Stimulated activated CD4-positive, alpha-beta T cell treated with anti-CD3 and anti-CD28 coated beads, Interleukin-1b, Interleukin-23, amount 100 ng/mL, for 1 hour (primary cell): ENCODE measurements at regions not wholly inside any gene's neighbourhood (a gene's known extent, or its start where the extent isn't known, plus 50 kb on each side); places are given as distances from the start of the nearest gene placed in this dataset.

Source experiments
- DNase-seq, 2 donors: peaks; one replicate each; pipeline ENCODE4 v3.0.0-alpha.2; 2020; ENCODE audit warnings: low read depth in 2 of 2

DNA sequence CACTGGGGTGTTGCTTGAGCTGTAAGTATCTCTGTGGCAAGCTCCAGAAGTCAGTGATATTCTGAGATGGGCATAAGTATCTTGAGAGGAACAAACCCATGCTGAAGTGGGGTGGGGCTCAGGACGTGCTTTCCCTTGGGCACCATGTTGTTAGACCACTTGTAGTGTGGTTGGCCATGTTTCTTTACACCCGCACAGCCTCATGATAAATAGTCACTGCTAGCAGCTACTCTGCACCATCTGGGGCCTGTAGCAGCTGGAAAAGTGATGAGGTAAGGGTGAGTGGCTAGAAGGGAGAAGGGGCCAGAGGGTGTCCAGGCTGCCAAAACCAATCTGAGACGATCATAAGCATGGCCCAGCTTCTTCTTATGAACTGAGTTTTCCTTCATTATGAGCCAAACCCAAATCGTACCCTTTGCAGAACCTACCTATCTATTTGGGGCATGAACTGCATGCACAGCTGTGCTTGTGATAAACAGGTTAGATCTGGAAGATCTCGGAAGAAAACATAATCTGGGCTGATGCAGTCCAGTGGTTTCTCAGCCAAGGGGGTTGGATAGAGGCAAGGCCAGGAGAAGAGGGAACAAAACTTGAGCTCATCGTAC, 91.9 kb upstream of the IRF2BP2 start:
- DNase-seq = no peak

DNA sequence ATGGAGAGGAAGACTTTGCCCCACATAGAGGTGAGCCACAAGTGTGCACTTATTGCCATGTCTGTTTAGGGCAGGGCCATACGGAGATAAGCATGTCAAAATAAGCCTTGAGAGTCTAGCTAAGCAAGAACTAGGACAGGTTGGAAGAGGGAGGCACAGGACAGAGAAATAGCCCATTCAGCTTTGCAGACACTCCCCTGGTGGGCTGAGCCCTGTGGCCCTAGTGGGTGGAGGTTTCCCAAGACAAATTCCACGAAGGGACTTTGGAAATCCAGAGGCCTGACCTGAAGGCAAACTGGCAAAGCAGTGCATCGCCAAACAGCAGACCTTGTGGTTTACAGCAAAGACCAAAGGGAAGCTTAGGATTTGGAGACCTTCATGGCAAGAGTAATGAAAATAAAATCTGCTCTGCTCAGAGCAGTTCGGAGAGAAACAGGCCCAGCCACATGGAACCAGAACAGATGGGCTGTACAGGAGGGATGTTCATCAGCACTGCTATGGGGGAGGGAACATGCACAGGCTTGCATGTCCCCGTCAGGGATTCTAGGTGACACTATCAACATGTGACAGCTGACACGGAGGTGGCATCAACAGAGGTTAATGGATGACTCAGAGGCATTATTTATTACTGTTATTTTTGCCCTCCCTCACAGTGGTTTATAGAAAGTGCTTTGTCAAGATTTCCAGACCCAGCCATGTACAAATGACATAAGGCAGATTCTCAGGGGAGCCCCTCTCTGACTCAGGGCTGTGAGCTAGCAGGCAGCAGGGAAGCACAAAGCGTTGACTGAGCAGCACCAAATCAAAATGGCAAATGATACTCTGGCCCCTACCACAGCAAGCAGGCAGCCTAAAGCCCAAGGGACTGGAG, 90.1 kb upstream of the IRF2BP2 start:
- no peak for DNase-seq

DNA sequence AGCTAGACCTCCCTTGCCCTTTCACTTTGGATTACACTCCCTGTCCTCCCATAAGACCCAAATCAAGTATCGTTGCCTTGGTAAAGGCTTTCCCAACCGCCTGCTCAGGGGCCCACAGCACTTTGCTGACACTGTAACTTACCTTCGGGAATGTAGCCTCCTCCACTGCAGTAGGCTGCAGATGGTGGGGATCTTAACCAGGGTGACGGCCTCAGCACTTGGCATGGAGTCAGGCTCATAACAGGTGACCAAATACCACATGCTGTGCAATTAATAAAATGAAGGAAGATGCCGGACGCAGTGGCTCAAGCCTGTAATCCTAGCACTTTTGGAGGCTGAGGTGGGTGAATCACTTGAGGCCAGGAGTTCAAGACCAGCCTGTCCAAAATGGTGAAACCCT, 88.7 kb upstream of the IRF2BP2 start:
- no peak for DNase-seq

DNA sequence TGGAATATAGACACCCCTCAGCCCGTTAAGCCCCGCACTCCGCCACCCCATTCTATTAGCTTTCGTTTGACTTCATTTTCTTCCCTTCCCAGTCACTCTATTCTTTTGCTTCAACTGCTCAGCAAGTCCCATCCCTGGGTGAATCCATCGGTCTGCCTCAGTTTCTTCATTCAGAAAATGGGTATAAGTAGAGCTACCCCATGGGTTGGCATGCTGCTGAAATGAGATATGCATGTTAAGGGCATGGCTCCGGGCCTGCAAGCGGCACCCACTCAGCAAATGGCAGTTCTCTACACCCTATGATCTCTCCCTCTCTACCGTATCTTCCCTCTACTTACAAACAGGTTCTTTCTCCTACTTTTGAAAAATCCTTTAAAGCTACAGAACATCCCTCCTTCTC, 87.8 kb upstream of the IRF2BP2 start:
- DNase-seq = no peak

DNA sequence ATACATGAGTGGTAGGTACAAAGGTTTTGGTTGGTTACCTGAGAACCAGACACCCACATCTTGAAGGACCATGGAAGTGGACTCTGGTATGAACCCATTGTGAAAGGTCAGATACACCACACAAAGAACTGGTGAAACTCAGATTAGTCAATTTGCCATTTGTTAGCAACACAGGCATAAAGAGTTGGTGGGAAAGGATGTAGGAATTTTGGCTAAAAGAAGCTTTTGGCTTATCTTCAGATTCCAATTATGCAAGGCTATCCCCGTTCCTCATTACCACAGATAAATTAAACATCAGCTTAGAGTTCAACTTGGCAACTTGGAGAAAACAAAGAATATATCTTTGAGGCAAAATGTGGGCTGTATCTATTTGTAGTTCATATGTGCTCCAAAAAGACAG, 87.0 kb upstream of the IRF2BP2 start:
- no peak for DNase-seq

DNA sequence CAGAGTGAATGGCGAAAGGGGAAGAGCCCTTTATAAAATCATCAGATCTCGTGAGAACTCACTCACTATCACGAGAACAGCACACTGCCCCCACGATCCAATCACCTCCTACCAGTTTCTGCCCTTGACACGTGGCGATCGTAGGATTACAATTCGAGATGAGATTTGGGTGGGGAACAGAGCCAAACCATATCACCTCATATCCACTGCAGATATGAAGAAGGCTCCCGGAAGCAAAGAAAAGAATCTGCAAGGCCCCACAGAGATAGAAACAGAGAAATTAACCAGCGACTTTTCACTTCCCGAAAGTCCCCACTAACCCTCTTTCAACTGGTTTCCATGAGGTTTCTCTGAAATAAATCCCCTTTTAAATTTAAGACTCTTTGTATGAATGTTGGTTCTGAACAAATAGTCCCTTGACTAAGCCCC, 86.2 kb upstream of the IRF2BP2 start:
- no peak for DNase-seq

DNA sequence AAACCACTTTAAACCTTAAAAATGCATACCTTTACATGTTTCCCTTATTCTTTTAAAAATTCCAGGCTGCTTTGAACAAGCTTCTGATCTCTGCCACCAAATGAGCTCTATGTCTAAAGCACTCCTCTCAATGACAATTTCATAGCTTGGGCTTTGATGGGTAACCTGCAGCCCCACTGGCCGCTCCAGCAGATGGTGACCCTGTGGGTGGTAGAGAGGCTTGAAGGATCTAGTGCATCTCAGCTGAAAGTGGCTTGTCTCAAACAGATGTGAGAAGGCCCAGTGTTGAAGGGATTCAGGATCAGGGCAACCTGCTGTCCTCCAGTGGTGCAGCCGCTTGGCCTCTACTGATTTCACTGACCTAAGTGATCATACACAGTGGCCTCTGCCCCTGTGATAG, 84.7 kb upstream of the IRF2BP2 start:
- DNase-seq = no peak

DNA sequence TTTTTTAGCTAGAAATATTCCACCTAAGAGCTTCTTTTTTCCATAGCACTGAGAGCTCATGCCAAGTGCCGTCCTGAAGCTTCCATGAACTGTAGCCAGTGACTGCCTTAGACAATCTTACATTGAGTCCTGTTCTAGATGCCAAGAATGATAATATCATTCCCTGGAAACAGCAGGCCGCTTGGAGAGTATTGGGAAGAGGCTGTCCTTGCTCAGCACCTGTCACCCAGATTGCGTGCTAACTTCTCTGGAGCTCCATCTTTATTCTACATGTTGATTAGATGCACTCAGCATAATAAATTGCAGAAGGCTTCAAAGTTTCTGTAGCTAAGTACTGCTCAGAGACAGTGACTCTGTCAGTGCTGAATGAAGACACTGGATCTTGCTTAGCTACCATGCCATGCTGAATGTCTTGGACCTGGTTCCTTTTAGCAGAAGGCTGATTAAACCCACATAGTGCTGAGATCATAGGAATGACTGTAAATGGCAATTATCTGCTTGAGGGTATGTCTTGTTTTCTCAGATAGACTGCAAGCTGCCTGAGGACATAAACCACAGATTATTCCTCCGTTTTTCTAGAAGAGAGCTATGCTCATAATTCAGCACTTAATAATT, 83.1 kb upstream of the IRF2BP2 start:
- no peak for DNase-seq

DNA sequence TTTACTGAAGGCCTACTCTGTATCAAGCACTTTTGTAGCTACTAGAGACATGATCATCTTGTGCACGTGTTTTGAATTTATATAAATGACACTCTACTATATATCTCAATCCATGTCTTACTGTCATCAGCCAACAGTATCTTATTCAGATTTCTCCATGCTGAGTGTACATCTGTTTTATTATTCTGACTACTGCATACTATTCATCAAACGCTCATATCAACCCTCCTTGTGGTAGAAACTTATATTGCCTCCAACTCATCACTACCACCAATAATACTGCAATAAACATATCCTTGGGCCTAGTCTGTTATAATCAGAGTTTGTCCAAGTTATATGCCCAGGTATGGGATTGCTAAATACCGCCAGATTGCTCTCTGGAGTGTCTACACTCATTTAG, 81.6 kb upstream of the IRF2BP2 start:
- no peak for DNase-seq

DNA sequence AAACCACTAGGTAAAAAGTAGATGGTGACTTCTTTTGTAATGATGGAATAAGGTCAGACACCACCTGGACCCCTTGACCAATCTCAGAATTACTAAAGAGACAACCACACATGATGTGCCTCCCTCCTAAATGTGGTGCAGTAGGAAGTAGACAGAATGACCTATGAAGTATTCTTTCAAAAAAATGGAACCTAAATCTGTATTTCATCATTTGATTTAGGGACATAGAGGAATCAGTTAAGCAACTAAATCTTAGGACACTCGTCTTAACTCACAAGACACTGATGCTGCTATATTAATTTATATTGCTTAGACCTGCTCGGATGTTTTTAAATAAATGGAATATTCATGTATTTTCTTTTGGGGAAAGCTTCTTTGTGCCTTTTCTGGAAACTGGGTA, 80.9 kb upstream of the IRF2BP2 start:
- DNase-seq = no peak

DNA sequence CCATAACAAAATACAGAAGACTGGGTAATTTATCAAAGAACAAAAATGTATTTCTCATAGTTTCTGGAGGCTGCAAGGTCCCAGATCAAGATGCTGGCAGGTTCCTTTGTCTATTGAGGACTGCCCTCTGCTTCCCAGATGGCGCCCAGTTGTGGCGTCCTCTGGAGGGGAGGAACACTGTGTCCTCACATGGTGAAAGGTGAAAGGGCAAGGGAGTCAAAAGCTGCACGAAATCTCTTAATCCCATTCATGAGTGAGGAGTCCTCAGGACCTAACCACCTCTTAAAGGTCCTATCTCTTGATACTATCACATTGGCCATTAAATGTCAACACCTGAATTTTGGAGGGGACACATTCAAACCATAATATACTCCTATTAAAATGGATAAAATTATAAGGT, 79.3 kb upstream of the IRF2BP2 start:
- no peak for DNase-seq

DNA sequence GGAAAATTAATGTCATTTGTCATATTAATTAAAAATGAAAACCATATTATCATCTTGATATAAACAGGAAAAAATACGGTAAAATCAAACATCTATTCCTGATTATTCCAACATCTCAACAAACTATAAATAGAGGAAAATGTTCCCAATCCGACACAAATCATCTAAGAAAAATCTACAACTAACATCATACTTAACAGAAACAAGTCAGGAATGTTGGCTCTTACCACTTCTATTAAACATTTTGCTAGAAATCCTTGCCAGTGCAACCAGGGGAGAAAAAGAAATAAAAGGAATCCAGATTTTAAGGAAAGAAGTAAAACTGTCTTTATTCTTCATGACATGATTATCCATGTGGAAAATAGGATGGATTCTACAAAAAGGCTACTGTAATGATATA, 77.0 kb upstream of the IRF2BP2 start:
- DNase-seq = no peak

DNA sequence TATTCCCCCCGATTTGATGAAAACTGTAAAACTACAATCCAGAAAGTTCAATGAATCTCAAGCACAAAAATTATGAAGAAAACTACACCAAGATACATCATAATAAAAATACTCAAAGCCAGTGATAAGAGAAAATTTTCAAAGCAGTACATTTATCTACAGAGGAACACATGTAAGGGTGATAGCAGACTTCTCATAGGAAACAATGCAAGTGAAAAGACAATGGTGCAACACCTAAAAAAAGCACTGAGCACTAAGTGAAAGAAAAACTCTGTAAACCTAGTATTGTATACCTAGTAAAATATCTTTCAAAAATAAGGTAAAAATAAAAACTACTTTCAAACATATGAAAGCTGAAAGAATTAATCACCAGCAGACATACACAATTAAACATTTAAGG, 76.1 kb upstream of the IRF2BP2 start:
- DNase-seq = no peak

DNA sequence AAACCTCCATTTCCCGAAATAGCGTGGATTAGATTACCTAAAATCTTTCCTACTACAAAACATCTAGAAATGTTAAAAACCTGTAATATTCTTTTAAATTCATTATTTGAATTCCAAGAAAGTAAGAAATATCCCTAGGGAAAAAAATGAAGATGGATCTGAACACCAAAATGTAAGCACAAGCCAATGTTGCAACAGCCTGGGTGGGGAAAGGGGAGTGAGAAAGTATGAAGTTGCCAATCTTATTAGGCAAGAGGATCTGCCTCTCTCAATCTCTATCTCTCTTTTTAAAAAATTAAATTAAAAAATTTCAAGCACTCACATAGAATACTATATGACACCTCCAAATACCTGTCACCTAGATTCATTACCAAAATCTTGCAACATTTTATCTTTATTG, 74.9 kb upstream of the IRF2BP2 start:
- no peak for DNase-seq

DNA sequence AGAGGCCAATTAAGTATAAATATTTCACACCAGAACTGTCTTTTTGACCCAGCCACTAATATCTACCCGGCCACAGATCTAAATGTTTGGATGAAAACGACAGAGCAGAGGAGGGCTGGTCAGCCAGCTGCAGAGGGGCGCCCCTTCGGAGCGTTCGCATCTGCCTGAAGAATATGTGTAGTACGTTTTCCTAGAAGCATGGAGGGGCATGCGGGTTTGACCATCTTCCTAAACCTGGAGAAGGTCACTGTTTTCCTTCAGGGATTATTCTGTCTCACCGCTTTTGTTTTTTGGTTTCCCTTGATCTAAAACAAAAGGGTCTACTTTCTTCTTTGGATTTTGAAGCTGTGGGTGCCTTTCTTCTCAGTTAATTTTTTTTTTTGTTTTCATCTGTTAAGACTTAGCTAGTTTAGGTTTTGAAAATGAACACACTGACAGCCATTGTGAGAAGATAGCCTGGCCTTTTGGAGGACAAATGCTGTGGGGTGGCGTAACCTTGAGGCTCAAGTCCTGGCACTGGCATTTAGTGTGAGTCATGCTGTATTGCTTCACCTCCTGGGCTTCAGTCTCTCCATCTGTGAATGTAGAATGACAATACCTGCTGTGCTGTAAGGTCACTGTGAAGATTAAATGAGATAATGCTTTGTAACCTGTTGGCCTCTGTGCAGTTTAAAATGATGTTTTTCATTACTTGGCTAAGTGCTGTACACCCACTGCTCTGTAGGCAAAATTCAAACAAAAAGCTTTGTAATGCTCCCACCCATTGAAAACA, 74.1 kb upstream of the IRF2BP2 start:
- no peak for DNase-seq

DNA sequence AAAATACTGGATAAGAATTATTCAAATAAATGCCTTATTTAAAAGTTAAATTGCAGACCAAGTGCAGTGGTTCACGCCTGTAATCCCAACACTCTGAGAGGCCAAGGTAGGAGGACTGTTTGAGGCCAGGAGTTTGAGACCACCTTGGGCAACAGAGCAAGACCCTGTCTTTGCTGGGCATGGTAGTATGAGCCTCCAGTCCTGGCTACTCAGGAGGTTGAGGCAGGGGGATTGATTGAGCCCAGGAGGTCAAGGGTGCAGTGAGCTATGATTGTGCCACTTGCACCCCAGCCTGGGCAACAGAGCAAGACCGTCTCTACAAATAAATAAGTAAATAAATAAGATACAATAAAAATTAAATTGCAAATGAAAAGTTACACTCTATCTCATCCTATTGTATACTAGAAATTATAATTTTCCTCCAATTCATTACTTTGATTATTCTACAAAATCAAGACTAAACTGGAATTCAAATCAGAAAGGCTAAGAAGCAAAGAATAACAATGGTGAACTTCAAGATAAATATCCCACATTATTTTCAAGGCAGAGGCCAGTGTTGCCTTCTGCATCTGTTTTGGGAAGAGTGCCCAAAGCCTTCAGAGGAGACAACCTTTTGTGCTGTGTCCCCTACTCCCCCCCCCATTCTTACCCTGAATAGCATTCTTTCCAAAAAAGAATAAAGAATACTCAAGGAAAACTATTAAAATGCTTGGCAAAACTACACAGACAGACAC, 73.3 kb upstream of the IRF2BP2 start:
- no peak for DNase-seq

DNA sequence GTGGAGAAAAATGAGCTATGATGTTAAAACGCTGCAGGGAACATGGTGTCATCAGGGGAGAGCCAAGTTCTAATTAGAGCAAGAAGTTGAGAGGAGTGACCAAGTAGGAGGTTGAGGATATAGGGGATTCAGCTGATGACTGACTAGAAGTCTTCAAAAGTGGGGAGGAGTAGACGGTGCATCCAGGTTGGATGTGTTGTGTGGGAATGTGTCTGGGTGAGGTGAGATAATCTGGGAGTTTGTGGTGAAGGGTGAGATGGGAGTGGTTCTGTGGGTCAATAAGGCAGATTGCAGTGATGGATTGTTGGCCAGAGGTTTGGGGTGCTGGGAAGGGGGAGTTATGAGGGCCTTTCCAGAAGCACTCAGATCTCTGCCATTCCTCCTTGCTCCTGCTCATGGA, 72.0 kb upstream of the IRF2BP2 start:
- no peak for DNase-seq

DNA sequence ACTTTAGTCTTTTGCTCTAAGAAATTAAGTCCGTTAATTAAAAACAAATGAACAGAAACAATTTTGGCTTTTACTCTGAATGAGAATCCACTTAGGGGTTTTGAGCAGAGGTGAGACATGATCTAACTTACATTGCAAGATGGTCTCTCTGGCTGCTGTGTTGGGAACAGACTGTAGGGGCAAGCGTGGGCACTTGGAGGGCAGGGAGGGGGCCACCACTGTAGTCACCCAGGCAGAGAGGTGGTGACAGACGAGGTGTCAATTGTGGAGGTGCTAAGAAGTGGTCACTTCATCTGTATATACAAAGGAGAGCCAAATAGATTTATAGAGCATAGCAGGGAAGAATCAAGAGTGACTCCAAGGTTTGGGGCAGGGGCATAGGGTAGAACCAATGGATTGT, 71.1 kb upstream of the IRF2BP2 start:
- DNase-seq = no peak

DNA sequence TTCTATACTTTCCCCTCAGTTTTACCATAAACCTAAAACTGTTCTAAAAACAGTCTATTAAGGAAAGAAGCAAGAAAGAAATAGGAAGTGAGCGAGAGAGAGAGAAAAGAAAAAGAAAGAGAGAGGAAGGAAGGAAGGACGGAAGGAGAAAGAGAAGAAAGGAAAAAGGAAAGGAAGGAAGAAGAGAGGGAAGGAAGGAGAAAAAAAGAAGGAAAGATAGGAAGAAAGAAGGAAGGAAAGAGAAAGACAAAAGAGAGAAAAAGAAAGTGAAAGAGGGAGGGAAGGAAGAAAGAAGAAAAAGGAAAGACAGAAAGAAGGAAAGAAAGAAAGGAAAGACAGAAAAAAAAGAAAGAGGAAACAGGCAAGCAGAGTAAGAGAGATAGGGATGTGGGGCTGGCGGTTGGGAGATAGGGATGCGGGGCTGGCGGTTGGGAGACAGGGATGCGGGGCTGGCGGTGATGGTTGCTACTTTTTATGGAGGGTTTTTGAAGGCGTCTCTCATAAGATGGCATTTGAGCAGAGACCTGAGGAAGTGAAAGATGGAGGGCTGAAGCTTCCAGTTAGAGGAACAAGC, 70.4 kb upstream of the IRF2BP2 start:
- DNase-seq = no peak

DNA sequence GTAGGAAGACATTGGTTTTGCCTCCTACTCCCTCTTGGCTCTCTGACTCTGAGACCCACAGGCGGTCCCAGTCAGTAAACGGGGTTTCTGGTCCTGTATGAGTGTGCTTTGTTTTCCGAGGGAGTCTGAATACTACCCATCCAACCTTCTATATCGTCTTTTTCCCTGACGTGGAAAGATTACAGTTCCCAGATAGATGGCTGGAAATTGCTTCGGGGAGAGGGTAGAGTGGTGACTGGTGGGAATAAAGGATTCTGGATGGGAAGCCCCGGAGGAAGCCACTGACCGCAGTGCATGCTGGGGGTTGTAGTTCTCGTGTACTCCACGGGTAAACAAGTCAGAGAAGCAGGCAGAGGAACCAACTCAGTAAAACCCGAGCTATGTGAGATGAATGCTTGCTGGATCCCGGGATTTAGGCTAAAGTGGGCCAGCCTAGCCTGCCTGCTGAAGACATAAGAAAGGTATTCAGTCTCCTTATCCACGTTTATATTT, 66.2 kb upstream of the IRF2BP2 start:
- peak; percentile 4 to 19 for DNase-seq

DNA sequence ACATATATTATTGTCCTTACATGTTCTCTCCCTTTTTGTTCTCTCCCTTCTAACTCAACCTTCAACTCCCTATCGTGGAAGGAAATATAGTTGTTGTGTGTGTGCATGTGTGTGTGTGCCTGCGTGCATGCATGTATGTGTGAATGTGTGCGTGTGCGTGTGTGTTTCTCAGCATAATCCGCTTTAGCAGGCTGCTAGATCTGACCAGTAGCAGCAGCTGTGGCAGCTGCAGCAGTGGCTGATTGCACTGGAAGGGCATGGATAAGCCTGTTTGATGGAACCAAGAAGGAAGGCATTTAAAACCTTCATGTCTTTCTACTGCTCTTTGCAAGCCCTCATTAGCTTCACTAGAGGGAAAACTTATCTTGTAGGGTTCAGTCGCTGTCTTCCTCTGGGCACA, 65.6 kb upstream of the IRF2BP2 start:
- DNase-seq = no peak
